Putamen (tissue), 1 donor: ENCODE measurements at regions not wholly inside any gene's neighbourhood (a gene's known extent, or its start where the extent isn't known, plus 50 kb on each side); places are given as distances from the start of the nearest gene placed in this dataset.
"Not testable (repeated sequence)": the region's sequence is repeated elsewhere in the genome, so short reads cannot be mapped to it uniquely, and the experiment has no call there.

ENCODE experiments used
- DNase-seq: peaks from one replicate; pipeline ENCODE4 v3.0.0-alpha.2; 2016; ENCODE audit warnings: low spot score

- DNase-seq = no peak
Observed at GRCh38 chr5:87535706-87536105, 123.0 kb upstream of the CCNH start.

- no peak for DNase-seq
Observed at GRCh38 chr5:87529486-87530076, 116.9 kb upstream of the CCNH start.

DNA sequence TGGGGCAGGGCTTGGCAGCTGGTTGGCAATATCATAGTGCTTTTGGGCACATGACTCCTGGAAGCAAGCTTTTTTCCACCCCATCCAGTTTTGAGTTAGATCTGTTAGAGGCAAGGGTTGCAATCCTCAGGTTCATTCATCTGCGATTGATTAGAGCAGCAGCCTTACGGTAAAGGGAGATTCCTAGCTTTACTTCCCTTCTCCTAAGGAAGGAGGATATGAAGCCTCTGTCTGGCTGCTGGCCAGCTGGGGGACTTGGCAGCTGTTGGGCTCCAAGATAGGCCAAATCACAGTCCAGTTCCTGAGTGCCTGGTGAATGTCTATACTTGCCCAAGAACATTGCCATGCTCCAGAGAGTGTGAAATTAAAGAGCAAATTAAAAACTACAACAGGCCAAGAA lies 113.4 kb upstream of the CCNH start:
- DNase-seq = no peak

DNA sequence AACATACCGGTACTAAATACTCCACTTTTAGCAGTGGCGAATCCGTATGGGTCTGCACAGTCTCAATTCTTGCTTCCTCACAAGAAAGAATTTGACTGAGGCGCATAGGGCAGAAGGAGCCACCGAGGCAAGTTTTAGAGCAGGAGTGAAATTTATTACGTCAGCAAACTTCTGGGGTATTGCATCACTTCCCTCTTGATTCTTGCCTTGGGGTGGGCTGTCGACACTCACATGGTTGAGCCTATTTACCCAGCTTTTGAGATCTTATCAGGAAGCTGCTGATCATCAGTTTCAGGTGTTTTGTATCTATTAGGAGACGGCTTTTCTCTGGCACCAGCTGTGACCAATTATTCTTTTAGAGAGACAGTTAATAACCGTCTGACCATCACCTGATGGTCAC lies 111.5 kb upstream of the CCNH start:
- DNase-seq = no peak

GRCh38 chr5:87511778-87512177 lies 99.0 kb upstream of the CCNH start:
- not testable (repeated sequence) for DNase-seq

DNA sequence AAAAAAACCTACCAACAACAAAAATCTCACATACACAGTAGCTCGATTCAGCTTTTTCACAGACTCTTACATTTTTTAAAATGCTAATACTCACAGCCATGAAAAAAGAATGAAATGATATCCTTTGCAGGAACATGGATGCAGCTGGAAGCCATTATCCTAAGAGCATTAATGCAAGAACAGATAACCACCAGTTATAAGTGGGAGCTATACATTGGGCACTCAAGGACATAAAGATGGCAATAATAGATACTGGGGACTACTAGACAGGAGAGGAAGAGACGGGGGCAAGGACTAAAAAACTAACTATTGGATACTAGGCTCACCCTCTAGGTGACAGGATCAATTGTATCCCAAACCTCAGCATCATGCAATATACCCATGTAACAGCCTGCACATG lies 90.3 kb upstream of the CCNH start:
- no peak for DNase-seq

GRCh38 chr5:87499478-87500410 lies 87.0 kb upstream of the CCNH start:
- DNase-seq = no peak
